Uterus (tissue), 3 donors: ENCODE measurements at regions not wholly inside any gene's neighbourhood (a gene's known extent, or its start where the extent isn't known, plus 50 kb on each side); places are given as distances from the start of the nearest gene placed in this dataset. TPM values are rescaled to one million over a fixed set of nuclear protein-coding genes. Genes with fewer than 3 reads are reported as not detected.

ENCODE experiments used
- DNase-seq, 2 donors: peaks; one replicate each; pipeline ENCODE4 v3.0.0-alpha.2; 2019 to 2020
- H3K27ac ChIP-seq, 2 donors: fragments of 200-600 bp; sonication (generic); 1 replicate in 1 of 2; 2 replicates in 1 of 2; pipeline ENCODE4 v1.5.1; 2016 to 2018
- H3K27me3 ChIP-seq, 2 donors: fragments of 200-600 bp; sonication (generic); one replicate each; pipeline ENCODE4 v1.5.1; 2018 to 2019; ENCODE audit warnings: control low read depth in 1 of 2
- H3K36me3 ChIP-seq, 2 donors: fragments of 200-600 bp; sonication (generic); one replicate each; pipeline ENCODE4 v1.5.1; 2019; ENCODE audit warnings: control low read depth in 1 of 2
- H3K4me1 ChIP-seq, 2 donors: fragments of 200-600 bp; sonication (generic); one replicate each; pipeline ENCODE4 v1.5.1; 2018 to 2019; ENCODE audit warnings: control low read depth in 1 of 2
- H3K4me3 ChIP-seq, 2 donors: fragments of 200-600 bp; sonication (generic); 1 replicate in 1 of 2; 2 replicates in 1 of 2; pipeline ENCODE4 v1.5.1; 2018 to 2019; ENCODE audit warnings: mild to moderate bottlenecking in 1 of 2
- H3K9me3 ChIP-seq, 2 donors: fragments of 200-600 bp; sonication (generic); one replicate each; pipeline ENCODE4 v1.5.1; 2019; ENCODE audit warnings: control low read depth in 1 of 2
- CTCF ChIP-seq, 4 experiments: fragments of 200-600 bp in 2 of 4; fragments of 450-650 bp in 2 of 4; sonication (generic) in 2 of 4; IDR thresholded peaks; one replicate each; pipeline ENCODE4 v1.5.1; 2016 to 2019; ENCODE audit warnings: antibody characterized with exemption in 4 of 4, mild to moderate bottlenecking in 2 of 4, moderate library complexity in 1 of 4
- POLR2A ChIP-seq, 2 donors: fragments of 450-650 bp; IDR thresholded peaks; one replicate each; pipeline ENCODE4 v1.6.1; 2016; ENCODE audit warnings: antibody characterized with exemption in 2 of 2, mild to moderate bottlenecking in 1 of 2, moderate library complexity in 1 of 2
- intact Hi-C: fragments of 100-400 bp; cut with DNase I; formaldehyde crosslinking; loops from one replicate; pipeline ENCODE4 v1.15.1; 2023; ENCODE audit warnings: low total_unique reads
- small RNA-seq: library from RNA; depleted of rRNA; stranded (forward); fragments of <200 nt; gene quantifications from one replicate; pipeline ENCODE3, GENCODE V24; 2016
- donor health status: DM: yes; HTN: yes; CAD: no.

GRCh38 chr12:64998371-64999147 lies 122.5 kb downstream of the WIF1 start:
- Histone ChIP-seq H3K4me3 (no peak overlapping the region), H3K27me3 (no peaks in the 10 kb centered on the region), H3K27ac (no peak overlapping the region), H3K4me1 (no peaks in the 10 kb centered on the region), H3K36me3 (no peaks in the 10 kb centered on the region), H3K9me3 (no peaks in the 10 kb centered on the region)
- TF ChIP-seq CTCF (IDR thresholded peaks at IDR 0.05) (no peak), POLR2A (IDR thresholded peaks at IDR 0.05) (no peak)
- intact Hi-C loops = no loop called here
- no peak for DNase-seq

DNA sequence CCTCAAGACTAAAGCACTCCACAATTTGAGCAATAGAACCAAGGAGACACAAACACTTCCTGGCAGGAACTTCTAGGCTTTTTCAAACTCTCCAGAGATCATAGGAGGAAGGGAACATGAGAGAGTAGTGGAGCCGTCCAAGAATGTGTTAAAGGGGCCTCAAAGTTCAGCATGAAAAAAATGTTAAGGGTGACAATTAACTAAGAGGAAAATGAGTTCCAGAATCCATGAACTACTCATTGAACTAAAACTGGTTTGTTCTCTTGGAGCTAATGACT lies 122.0 kb downstream of the WIF1 start:
- Histone ChIP-seq H3K27me3 (no peaks in the 10 kb centered on the region), H3K4me1 (no peaks in the 10 kb centered on the region), H3K9me3 (no peaks in the 10 kb centered on the region), H3K36me3 (no peaks in the 10 kb centered on the region), H3K4me3 (no peak overlapping the region), H3K27ac (no peak overlapping the region)
- TF ChIP-seq CTCF (IDR thresholded peaks at IDR 0.05) = no peak
- no peak for TF ChIP-seq POLR2A (IDR thresholded peaks at IDR 0.05)
- intact Hi-C loops = no loop called here
- no peak for DNase-seq

Small RNA genes in the stretch of these regions (small RNA-seq; reads per million reads assigned to genes)
- not detected for gene RNU6ATAC42P
